ENCODE measurements at regions not wholly inside any gene's neighbourhood (a gene's known extent, or its start where the extent isn't known, plus 50 kb on each side); places are given as distances from the start of the nearest gene placed in this dataset.

DNA sequence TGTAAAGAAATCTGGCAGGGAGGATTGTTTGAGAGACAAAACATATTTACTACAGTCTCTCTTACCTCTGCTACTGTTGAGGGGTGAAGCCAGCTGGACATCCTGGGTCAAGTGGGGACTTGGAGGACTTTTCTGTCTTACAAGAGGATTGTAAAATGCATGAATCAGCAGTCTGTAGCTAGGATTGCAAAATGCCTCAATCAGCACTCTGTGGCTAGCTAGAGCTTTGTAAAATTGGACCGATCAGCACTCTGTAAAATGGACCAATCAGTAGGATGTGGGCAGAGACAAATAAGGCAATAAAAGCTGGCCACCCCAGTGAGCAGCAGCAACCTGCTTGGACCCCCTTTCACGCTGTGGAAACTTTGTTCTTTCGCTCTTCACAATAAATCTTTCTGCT lies 995.8 kb upstream of the CDH6 start:
- TF ChIP-seq, protein P1, sequence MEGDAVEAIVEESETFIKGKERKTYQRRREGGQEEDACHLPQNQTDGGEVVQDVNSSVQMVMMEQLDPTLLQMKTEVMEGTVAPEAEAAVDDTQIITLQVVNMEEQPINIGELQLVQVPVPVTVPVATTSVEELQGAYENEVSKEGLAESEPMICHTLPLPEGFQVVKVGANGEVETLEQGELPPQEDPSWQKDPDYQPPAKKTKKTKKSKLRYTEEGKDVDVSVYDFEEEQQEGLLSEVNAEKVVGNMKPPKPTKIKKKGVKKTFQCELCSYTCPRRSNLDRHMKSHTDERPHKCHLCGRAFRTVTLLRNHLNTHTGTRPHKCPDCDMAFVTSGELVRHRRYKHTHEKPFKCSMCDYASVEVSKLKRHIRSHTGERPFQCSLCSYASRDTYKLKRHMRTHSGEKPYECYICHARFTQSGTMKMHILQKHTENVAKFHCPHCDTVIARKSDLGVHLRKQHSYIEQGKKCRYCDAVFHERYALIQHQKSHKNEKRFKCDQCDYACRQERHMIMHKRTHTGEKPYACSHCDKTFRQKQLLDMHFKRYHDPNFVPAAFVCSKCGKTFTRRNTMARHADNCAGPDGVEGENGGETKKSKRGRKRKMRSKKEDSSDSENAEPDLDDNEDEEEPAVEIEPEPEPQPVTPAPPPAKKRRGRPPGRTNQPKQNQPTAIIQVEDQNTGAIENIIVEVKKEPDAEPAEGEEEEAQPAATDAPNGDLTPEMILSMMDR (IDR thresholded peaks at IDR 0.05): no peak
- no peak for TF ChIP-seq ZFX (IDR thresholded peaks at IDR 0.05; ENCODE audit: borderline replicate concordance)
